ENCODE measurements at regions not wholly inside any gene's neighbourhood (a gene's known extent, or its start where the extent isn't known, plus 50 kb on each side); places are given as distances from the start of the nearest gene placed in this dataset.

GRCh38 chr7:155869784-155870076 is 57.5 kb upstream of the SHH start:
- Mint-ChIP-seq H3K4me1 (no peaks in the 10 kb centered on the region), H3K27me3 (peaks cover 9% of the 10 kb centered on the region), H3K4me3 (no peak overlapping the region), H3K9me3 (ENCODE audit: insufficient read depth) (no peaks in the 10 kb centered on the region), H3K27ac (no peak overlapping the region)
- DNase-seq (no peak), ATAC-seq (ENCODE audit: low read depth) (no peak)
- no peak overlapping the region for H3K27ac ChIP-seq (ENCODE audit: low read length in 2 of 2)
- CTCF ChIA-PET: no interaction called here
- no peak overlapping the region for H3K9ac ChIP-seq (ENCODE audit: low read length)
- no peaks in the 10 kb centered on the region for H3K36me3 ChIP-seq (replicated peaks in 1 of 2; ENCODE audit: control extremely low read depth in 1 of 2, control insufficient read depth in 1 of 2, extremely low read depth in 1 of 2, insufficient read depth in 2 of 2, low read length in 1 of 2)
- POLR2A ChIA-PET: no interaction called here
- H3K4me3 ChIP-seq (ENCODE audit: control extremely low read depth in 1 of 5, extremely low read depth in 1 of 5, insufficient read depth in 1 of 5, low read depth in 2 of 5, low read length in 4 of 5): no peak overlapping the region
- TF ChIP-seq EZH2 (IDR thresholded peaks at IDR 0.05; ENCODE audit: borderline replicate concordance, insufficient read depth, low read depth, low read length, poor library complexity, severe bottlenecking): no peak
- TF ChIP-seq, protein P1, sequence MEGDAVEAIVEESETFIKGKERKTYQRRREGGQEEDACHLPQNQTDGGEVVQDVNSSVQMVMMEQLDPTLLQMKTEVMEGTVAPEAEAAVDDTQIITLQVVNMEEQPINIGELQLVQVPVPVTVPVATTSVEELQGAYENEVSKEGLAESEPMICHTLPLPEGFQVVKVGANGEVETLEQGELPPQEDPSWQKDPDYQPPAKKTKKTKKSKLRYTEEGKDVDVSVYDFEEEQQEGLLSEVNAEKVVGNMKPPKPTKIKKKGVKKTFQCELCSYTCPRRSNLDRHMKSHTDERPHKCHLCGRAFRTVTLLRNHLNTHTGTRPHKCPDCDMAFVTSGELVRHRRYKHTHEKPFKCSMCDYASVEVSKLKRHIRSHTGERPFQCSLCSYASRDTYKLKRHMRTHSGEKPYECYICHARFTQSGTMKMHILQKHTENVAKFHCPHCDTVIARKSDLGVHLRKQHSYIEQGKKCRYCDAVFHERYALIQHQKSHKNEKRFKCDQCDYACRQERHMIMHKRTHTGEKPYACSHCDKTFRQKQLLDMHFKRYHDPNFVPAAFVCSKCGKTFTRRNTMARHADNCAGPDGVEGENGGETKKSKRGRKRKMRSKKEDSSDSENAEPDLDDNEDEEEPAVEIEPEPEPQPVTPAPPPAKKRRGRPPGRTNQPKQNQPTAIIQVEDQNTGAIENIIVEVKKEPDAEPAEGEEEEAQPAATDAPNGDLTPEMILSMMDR (IDR thresholded peaks at IDR 0.05): no peak
- H3K4me1 ChIP-seq (ENCODE audit: control insufficient read depth in 2 of 2, insufficient read depth in 2 of 2, low read length in 2 of 2): no peaks in the 10 kb centered on the region
- intact Hi-C loops (cut with micrococcal nuclease): no loop called here
- H2AFZ ChIP-seq (ENCODE audit: insufficient read depth, low read depth, low read length, poor library complexity, severe bottlenecking): no peak overlapping the region
- no peaks in the 10 kb centered on the region for H3K79me2 ChIP-seq (ENCODE audit: control insufficient read depth, insufficient read depth, low read length)
- 91% methylated on average over 11 of the region's 13 CpGs for WGBS (ENCODE audit: insufficient coverage)
- H3K9me3 ChIP-seq (ENCODE audit: control extremely low read depth in 1 of 3, control insufficient read depth in 2 of 3, insufficient read depth in 1 of 3, low read length in 2 of 3): peaks cover 0 to 4% (median 0%) of the 10 kb centered on the region in 3 donors
- H3K4me2 ChIP-seq (replicated peaks; ENCODE audit: low read depth, low read length, poor library complexity, severe bottlenecking): no peak overlapping the region
- no peaks in the 10 kb centered on the region for H4K20me1 ChIP-seq (ENCODE audit: control insufficient read depth, insufficient read depth, low read length, poor library complexity, severe bottlenecking)
- no peaks in the 10 kb centered on the region for H3K27me3 ChIP-seq (replicated peaks in 1 of 4; ENCODE audit: control extremely low read depth in 1 of 4, control insufficient read depth in 3 of 4, insufficient read depth in 4 of 4, low read length in 3 of 4)

- peaks cover 0 to 4% (median 0%) of the 10 kb centered on the region in 3 donors for H3K9me3 ChIP-seq (ENCODE audit: control extremely low read depth in 1 of 3, control insufficient read depth in 2 of 3, insufficient read depth in 1 of 3, low read length in 2 of 3)
- CTCF ChIA-PET: no interaction called here
- TF ChIP-seq, protein P1 (IDR thresholded peaks at IDR 0.05): no peak
- no peak for TF ChIP-seq EZH2 (IDR thresholded peaks at IDR 0.05; ENCODE audit: borderline replicate concordance, insufficient read depth, low read depth, low read length, poor library complexity, severe bottlenecking)
- no peaks in the 10 kb centered on the region for H4K20me1 ChIP-seq (ENCODE audit: control insufficient read depth, insufficient read depth, low read length, poor library complexity, severe bottlenecking)
- no peak overlapping the region for H3K4me2 ChIP-seq (replicated peaks; ENCODE audit: low read depth, low read length, poor library complexity, severe bottlenecking)
- H3K36me3 ChIP-seq (replicated peaks in 1 of 2; ENCODE audit: control extremely low read depth in 1 of 2, control insufficient read depth in 1 of 2, extremely low read depth in 1 of 2, insufficient read depth in 2 of 2, low read length in 1 of 2): no peaks in the 10 kb centered on the region
- ATAC-seq (ENCODE audit: low read depth): no peak
- no peak overlapping the region for H3K4me3 ChIP-seq (ENCODE audit: control extremely low read depth in 1 of 5, extremely low read depth in 1 of 5, insufficient read depth in 1 of 5, low read depth in 2 of 5, low read length in 4 of 5)
- H3K79me2 ChIP-seq (ENCODE audit: control insufficient read depth, insufficient read depth, low read length): no peaks in the 10 kb centered on the region
- WGBS (ENCODE audit: insufficient coverage): 82% methylated on average over 4 of the region's 10 CpGs
- Mint-ChIP-seq H3K9me3 (ENCODE audit: insufficient read depth) (no peaks in the 10 kb centered on the region), H3K27me3 (peaks cover 13% of the 10 kb centered on the region), H3K4me3 (no peak overlapping the region), H3K27ac (no peak overlapping the region), H3K4me1 (no peaks in the 10 kb centered on the region)
- no peaks in the 10 kb centered on the region for H3K27me3 ChIP-seq (replicated peaks in 1 of 4; ENCODE audit: control extremely low read depth in 1 of 4, control insufficient read depth in 3 of 4, insufficient read depth in 4 of 4, low read length in 3 of 4)
- no peaks in the 10 kb centered on the region for H3K4me1 ChIP-seq (ENCODE audit: control insufficient read depth in 2 of 2, insufficient read depth in 2 of 2, low read length in 2 of 2)
- DNase-seq: no peak
- intact Hi-C loops (cut with micrococcal nuclease): no loop called here
- POLR2A ChIA-PET: no interaction called here
- no peak overlapping the region for H3K9ac ChIP-seq (ENCODE audit: low read length)
- no peak overlapping the region for H2AFZ ChIP-seq (ENCODE audit: insufficient read depth, low read depth, low read length, poor library complexity, severe bottlenecking)
- H3K27ac ChIP-seq (ENCODE audit: low read length in 2 of 2): no peak overlapping the region
Measured at GRCh38 chr7:155868955-155869783, 56.9 kb upstream of the SHH start.

Measured in B cell (primary cell).